ENCODE measurements at regions not wholly inside any gene's neighbourhood (a gene's known extent, or its start where the extent isn't known, plus 50 kb on each side); places are given as distances from the start of the nearest gene placed in this dataset.

DNA sequence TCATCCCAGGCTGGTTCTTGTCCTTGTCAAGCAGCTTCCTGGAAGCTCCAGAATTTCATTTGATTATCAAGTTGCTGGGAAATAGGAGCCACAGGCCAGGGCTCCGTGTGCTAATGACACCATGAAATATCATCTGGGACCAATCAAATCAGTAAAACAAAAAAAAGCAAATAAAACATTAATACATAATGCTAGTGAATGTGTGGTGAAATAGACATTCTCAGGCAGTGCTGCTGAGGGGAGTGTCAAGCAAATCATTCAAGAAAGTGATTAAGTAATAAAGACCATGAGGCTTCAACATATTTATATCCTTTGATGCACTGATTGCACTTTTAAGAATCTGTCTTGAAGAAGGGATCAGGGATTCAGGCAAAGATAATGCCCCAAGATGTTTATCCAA is 213.7 kb downstream of the MATN1 start:
- Histone ChIP-seq H3K9me3 (ENCODE audit: control insufficient read depth in 2 of 2, low read length in 2 of 2) (no peaks in the 10 kb centered on the region), H3K9ac (ENCODE audit: low read depth in 1 of 2, low read length in 2 of 2) (no peak overlapping the region), H3K4me3 (ENCODE audit: low read length in 2 of 2) (no peak overlapping the region), H3K4me1 (ENCODE audit: control insufficient read depth in 2 of 2, insufficient read depth in 2 of 2, low read length in 2 of 2) (no peaks in the 10 kb centered on the region), H3K36me3 (ENCODE audit: control insufficient read depth in 2 of 2, insufficient read depth in 2 of 2, low read length in 2 of 2) (no peaks in the 10 kb centered on the region), H3K27me3 (ENCODE audit: control insufficient read depth in 2 of 2, insufficient read depth in 2 of 2, low read length in 2 of 2) (no peaks in the 10 kb centered on the region), H3K27ac (ENCODE audit: low read depth in 2 of 2, low read length in 2 of 2) (no peak overlapping the region)

DNA sequence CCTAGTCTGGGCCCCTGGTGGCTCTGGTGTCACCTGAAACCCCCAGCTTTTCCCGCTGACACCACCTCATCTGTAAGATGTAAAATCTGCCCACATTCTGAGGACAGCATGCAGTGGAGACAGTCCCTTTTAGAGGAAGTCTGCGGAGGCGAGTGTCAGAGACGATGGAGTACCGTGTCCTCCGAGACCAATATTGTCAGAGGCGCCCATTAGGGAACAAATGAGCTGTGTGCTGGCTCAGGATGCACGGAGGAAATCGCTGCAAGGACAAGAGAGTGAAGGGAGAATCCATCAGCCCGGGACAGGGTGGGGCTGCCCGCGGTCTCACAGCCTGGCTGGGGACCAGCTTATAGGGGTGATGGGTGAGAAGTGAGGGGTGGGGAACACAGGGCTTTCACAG is 214.8 kb downstream of the MATN1 start:
- Histone ChIP-seq H3K36me3 (ENCODE audit: control insufficient read depth in 2 of 2, insufficient read depth in 2 of 2, low read length in 2 of 2) (no peaks in the 10 kb centered on the region), H3K4me1 (ENCODE audit: control insufficient read depth in 2 of 2, insufficient read depth in 2 of 2, low read length in 2 of 2) (no peaks in the 10 kb centered on the region), H3K9ac (ENCODE audit: low read depth in 1 of 2, low read length in 2 of 2) (no peak overlapping the region), H3K9me3 (ENCODE audit: control insufficient read depth in 2 of 2, low read length in 2 of 2) (no peaks in the 10 kb centered on the region), H3K27ac (ENCODE audit: low read depth in 2 of 2, low read length in 2 of 2) (no peak overlapping the region), H3K4me3 (ENCODE audit: low read length in 2 of 2) (no peak overlapping the region), H3K27me3 (ENCODE audit: control insufficient read depth in 2 of 2, insufficient read depth in 2 of 2, low read length in 2 of 2) (no peaks in the 10 kb centered on the region)

DNA sequence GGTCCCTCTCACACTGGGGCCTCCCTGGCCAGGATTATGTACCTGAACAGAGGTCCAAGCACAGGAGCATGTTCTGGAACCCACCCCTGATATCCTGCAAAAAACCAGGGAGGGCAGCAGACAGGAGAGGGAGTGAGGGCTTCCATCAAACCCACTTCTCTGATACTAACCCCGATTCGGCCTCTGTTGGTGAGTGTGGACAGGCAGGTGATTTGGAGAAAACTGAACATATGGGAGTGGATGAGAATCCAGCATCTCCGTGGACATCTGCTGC is 215.3 kb downstream of the MATN1 start:
- H3K9me3 ChIP-seq (ENCODE audit: control insufficient read depth in 2 of 2, low read length in 2 of 2), result no peaks in the 10 kb centered on the region
- H3K27ac ChIP-seq (ENCODE audit: low read depth in 2 of 2, low read length in 2 of 2), result no peak overlapping the region
- H3K36me3 ChIP-seq (ENCODE audit: control insufficient read depth in 2 of 2, insufficient read depth in 2 of 2, low read length in 2 of 2), result no peaks in the 10 kb centered on the region
- H3K27me3 ChIP-seq (ENCODE audit: control insufficient read depth in 2 of 2, insufficient read depth in 2 of 2, low read length in 2 of 2), result no peaks in the 10 kb centered on the region
- H3K4me1 ChIP-seq (ENCODE audit: control insufficient read depth in 2 of 2, insufficient read depth in 2 of 2, low read length in 2 of 2), result no peaks in the 10 kb centered on the region
- no peak overlapping the region for H3K9ac ChIP-seq (ENCODE audit: low read depth in 1 of 2, low read length in 2 of 2)
- H3K4me3 ChIP-seq (ENCODE audit: low read length in 2 of 2), result no peak overlapping the region

DNA sequence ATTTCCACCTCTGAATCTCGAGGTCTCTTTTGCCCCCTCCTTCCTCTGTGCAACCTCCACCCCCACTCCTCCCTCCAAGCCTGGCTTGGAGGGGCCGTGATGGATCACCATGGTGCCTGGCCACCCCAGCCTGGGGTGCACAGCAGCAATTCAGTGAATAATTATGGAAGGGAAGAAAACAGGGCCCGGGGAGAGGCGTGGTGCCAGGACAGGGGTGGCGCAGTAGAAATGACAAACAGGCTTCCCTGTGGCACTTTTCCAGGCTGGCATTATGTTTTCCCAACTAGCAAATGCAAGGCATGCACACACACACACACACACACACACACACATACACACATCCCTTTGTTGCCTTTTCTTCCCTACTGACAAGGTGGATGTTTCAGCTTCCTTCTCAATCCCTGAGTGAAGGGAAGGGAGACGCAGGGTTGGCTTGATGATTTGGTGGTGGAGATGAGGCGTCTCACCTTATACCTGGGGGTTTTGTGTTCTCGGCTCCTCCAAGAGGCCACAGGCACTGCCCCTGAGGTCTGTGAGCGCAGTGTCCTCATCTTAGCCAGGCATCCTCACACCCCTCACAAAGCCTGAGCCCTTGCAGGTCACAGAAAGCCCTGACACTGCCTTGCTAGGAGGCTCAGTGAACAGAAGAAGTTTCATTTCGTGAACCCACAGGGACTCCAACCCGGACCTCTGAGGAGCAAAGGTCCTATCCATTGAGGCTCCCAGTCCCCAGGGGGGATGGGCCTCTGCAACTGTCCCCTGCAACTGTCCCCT is 215.8 kb downstream of the MATN1 start:
- no peak overlapping the region for H3K4me3 ChIP-seq (ENCODE audit: low read length in 2 of 2)
- H3K4me1 ChIP-seq (ENCODE audit: control insufficient read depth in 2 of 2, insufficient read depth in 2 of 2, low read length in 2 of 2), result no peaks in the 10 kb centered on the region
- no peaks in the 10 kb centered on the region for H3K9me3 ChIP-seq (ENCODE audit: control insufficient read depth in 2 of 2, low read length in 2 of 2)
- H3K36me3 ChIP-seq (ENCODE audit: control insufficient read depth in 2 of 2, insufficient read depth in 2 of 2, low read length in 2 of 2), result no peaks in the 10 kb centered on the region
- no peaks in the 10 kb centered on the region for H3K27me3 ChIP-seq (ENCODE audit: control insufficient read depth in 2 of 2, insufficient read depth in 2 of 2, low read length in 2 of 2)
- H3K27ac ChIP-seq (ENCODE audit: low read depth in 2 of 2, low read length in 2 of 2), result no peak overlapping the region
- no peak overlapping the region for H3K9ac ChIP-seq (ENCODE audit: low read depth in 1 of 2, low read length in 2 of 2)

DNA sequence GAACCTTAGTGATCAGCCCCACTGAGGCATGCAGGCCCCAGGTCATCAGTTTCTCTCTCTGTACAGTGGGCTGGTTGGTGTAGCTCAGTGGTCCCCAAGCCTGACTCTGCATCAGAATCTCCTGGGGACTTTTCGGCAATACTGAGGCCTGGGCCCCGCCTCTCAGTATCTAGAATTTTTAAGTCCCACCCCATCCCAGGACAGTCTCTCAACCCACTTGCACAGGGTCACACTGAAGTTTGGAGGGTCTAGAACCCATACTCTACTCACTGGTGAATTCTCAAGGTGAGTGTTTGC is 216.4 kb downstream of the MATN1 start:
- no peak overlapping the region for H3K4me3 ChIP-seq (ENCODE audit: low read length in 2 of 2)

DNA sequence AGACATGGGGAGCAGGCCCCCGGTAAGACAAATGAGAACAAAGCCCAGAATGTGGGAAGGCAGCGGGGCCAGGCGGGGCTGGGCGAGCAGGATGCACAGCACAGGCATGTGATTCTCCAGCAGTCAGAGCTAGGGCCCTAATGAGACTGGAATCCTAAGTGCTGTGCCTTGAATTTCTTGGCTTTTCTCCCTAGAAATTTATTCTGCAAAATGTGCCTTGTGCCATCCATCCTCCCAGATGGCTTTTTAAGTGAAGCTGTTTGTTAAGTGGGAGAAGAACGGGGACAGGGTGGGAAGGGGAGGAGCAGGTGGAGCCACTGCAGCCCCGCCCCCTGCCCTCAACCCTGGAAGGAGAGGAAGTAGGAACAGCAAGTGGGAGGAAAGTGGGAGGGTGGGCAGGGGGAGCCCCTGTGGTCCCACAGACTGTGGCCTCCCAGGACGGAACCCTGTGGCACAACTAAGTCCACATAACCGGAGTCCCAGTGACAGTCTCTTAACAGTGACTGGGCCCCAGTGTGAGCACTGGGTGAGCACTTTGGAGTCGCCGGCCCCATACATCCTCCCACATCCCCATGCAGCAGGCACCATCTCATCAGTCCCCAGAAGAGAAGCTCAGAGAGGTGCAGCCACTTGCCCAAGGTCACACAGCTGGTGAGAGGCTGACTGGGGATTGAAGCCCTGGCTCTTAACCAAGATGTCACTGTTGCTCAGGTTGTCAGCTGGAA is 216.9 kb downstream of the MATN1 start:
- Histone ChIP-seq H3K4me3 (ENCODE audit: low read length in 2 of 2) (no peak overlapping the region), H3K9ac (ENCODE audit: low read depth in 1 of 2, low read length in 2 of 2) (no peak overlapping the region), H3K27me3 (ENCODE audit: control insufficient read depth in 2 of 2, insufficient read depth in 2 of 2, low read length in 2 of 2) (no peaks in the 10 kb centered on the region), H3K36me3 (ENCODE audit: control insufficient read depth in 2 of 2, insufficient read depth in 2 of 2, low read length in 2 of 2) (no peaks in the 10 kb centered on the region), H3K4me1 (ENCODE audit: control insufficient read depth in 2 of 2, insufficient read depth in 2 of 2, low read length in 2 of 2) (no peaks in the 10 kb centered on the region), H3K27ac (ENCODE audit: low read depth in 2 of 2, low read length in 2 of 2) (no peak overlapping the region), H3K9me3 (ENCODE audit: control insufficient read depth in 2 of 2, low read length in 2 of 2) (no peaks in the 10 kb centered on the region)

More for the DNA sequence above, 216.4 kb downstream of the MATN1 start:
- Histone ChIP-seq H3K27ac (ENCODE audit: low read depth in 2 of 2, low read length in 2 of 2) (no peak overlapping the region), H3K4me1 (ENCODE audit: control insufficient read depth in 2 of 2, insufficient read depth in 2 of 2, low read length in 2 of 2) (no peaks in the 10 kb centered on the region), H3K9me3 (ENCODE audit: control insufficient read depth in 2 of 2, low read length in 2 of 2) (no peaks in the 10 kb centered on the region), H3K9ac (ENCODE audit: low read depth in 1 of 2, low read length in 2 of 2) (no peak overlapping the region), H3K27me3 (ENCODE audit: control insufficient read depth in 2 of 2, insufficient read depth in 2 of 2, low read length in 2 of 2) (no peaks in the 10 kb centered on the region), H3K36me3 (ENCODE audit: control insufficient read depth in 2 of 2, insufficient read depth in 2 of 2, low read length in 2 of 2) (no peaks in the 10 kb centered on the region)

DNA sequence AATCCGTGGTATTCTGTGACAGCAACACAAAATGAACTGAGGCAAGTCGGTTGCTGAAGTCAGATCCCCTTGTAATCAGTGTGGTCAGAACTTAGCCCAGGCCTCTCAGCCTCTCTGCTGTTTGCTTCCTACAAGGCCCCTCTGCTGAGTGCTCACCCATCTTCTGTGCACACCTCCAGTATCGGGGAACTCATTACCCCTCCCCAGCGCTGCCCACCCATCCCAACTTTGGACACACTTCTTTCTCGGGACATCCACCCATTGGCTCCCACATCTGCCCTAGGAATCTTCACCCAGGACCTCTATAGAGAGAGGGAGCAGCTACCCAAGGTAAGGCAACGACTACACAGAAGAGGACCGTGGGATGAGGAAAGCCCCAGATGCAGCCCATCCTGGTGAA is 217.5 kb downstream of the MATN1 start:
- no peaks in the 10 kb centered on the region for H3K9me3 ChIP-seq (ENCODE audit: control insufficient read depth in 2 of 2, low read length in 2 of 2)
- no peaks in the 10 kb centered on the region for H3K27me3 ChIP-seq (ENCODE audit: control insufficient read depth in 2 of 2, insufficient read depth in 2 of 2, low read length in 2 of 2)
- no peak overlapping the region for H3K27ac ChIP-seq (ENCODE audit: low read depth in 2 of 2, low read length in 2 of 2)
- no peak overlapping the region for H3K9ac ChIP-seq (ENCODE audit: low read depth in 1 of 2, low read length in 2 of 2)
- H3K4me1 ChIP-seq (ENCODE audit: control insufficient read depth in 2 of 2, insufficient read depth in 2 of 2, low read length in 2 of 2), result no peaks in the 10 kb centered on the region
- no peaks in the 10 kb centered on the region for H3K36me3 ChIP-seq (ENCODE audit: control insufficient read depth in 2 of 2, insufficient read depth in 2 of 2, low read length in 2 of 2)
- H3K4me3 ChIP-seq (ENCODE audit: low read length in 2 of 2), result no peak overlapping the region

DNA sequence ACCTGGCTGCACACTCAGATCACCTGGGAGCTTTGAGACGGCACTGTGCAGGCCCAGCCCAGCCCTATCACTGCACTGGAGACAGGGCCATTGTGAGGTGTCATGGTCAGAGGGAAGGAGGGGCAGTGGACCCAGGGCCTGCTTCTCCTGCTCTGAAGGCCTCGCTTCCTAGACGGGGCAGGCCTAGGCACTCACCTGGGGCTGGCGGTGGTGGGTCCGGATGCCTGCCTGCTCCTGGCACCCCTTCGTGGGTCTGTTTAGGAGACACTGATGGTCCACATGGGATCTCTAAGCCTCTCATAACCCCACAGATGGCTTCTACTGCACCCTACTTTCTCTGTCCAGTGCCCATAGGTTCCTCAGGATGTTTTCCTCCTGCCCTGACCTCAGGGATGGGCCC is 230.9 kb downstream of the MATN1 start:
- Histone ChIP-seq H3K4me1 (ENCODE audit: control insufficient read depth in 2 of 2, insufficient read depth in 2 of 2, low read length in 2 of 2) (no peaks in the 10 kb centered on the region), H3K4me3 (ENCODE audit: low read length in 2 of 2) (no peak overlapping the region), H3K9ac (ENCODE audit: low read depth in 1 of 2, low read length in 2 of 2) (no peak overlapping the region), H3K27me3 (ENCODE audit: control insufficient read depth in 2 of 2, insufficient read depth in 2 of 2, low read length in 2 of 2) (no peaks in the 10 kb centered on the region), H3K9me3 (ENCODE audit: control insufficient read depth in 2 of 2, low read length in 2 of 2) (no peaks in the 10 kb centered on the region), H3K36me3 (ENCODE audit: control insufficient read depth in 2 of 2, insufficient read depth in 2 of 2, low read length in 2 of 2) (no peaks in the 10 kb centered on the region), H3K27ac (ENCODE audit: low read depth in 2 of 2, low read length in 2 of 2) (no peak overlapping the region)

DNA sequence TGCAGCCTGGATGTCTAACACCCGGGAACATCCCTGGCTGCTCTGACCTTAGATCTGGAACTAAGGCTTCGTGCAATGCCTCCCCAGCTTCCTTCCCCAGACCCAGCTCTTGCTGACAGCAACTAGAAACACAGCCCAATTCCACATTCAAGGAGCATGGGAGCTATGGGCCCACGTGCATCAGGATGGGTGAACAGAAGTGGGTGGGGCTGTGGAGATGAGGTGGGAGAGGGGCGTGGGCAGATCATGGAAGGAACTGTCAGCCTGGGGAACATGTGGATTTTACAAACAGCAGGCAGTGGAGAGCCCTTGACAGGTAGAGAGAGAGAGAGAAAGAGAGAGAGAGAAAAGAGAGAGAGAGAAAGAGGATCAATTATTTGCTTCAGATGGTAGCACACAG is 231.6 kb downstream of the MATN1 start:
- Histone ChIP-seq H3K4me3 (ENCODE audit: low read length in 2 of 2) (no peak overlapping the region), H3K4me1 (ENCODE audit: control insufficient read depth in 2 of 2, insufficient read depth in 2 of 2, low read length in 2 of 2) (no peaks in the 10 kb centered on the region), H3K9me3 (ENCODE audit: control insufficient read depth in 2 of 2, low read length in 2 of 2) (no peaks in the 10 kb centered on the region), H3K36me3 (ENCODE audit: control insufficient read depth in 2 of 2, insufficient read depth in 2 of 2, low read length in 2 of 2) (no peaks in the 10 kb centered on the region), H3K27ac (ENCODE audit: low read depth in 2 of 2, low read length in 2 of 2) (no peak overlapping the region), H3K27me3 (ENCODE audit: control insufficient read depth in 2 of 2, insufficient read depth in 2 of 2, low read length in 2 of 2) (no peaks in the 10 kb centered on the region), H3K9ac (ENCODE audit: low read depth in 1 of 2, low read length in 2 of 2) (no peak overlapping the region)

DNA sequence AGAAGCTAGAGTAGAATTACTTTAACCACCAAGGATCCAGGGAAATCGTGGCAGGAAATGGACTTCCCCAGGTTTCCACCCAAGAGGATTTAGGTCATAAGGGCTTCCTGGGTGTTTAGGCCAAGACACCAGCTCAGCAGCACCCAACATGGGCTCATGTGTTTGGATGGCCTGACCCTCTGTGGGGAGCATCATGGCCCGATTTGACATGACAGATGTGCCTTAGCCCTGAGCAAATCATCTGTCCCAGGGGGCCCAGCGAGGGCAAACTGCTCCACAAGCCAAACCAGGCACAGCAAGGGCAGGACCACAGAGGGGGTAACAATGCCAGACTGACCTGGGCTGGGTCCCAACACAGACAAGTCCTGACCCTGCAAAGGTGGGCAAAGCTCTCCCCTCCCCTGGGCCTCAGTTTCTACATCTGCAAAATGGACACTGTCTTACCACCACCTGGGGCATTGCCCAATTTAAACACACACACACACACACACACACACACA is 232.8 kb downstream of the MATN1 start:
- no peak overlapping the region for H3K9ac ChIP-seq (ENCODE audit: low read depth in 1 of 2, low read length in 2 of 2)
- no peak overlapping the region for H3K4me3 ChIP-seq (ENCODE audit: low read length in 2 of 2)
- no peak overlapping the region for H3K27ac ChIP-seq (ENCODE audit: low read depth in 2 of 2, low read length in 2 of 2)
- H3K27me3 ChIP-seq (ENCODE audit: control insufficient read depth in 2 of 2, insufficient read depth in 2 of 2, low read length in 2 of 2), result no peaks in the 10 kb centered on the region
- no peaks in the 10 kb centered on the region for H3K9me3 ChIP-seq (ENCODE audit: control insufficient read depth in 2 of 2, low read length in 2 of 2)
- H3K36me3 ChIP-seq (ENCODE audit: control insufficient read depth in 2 of 2, insufficient read depth in 2 of 2, low read length in 2 of 2), result no peaks in the 10 kb centered on the region
- no peaks in the 10 kb centered on the region for H3K4me1 ChIP-seq (ENCODE audit: control insufficient read depth in 2 of 2, insufficient read depth in 2 of 2, low read length in 2 of 2)

Data from mucosa of rectum (tissue), 2 donors.